ENCODE measurements at regions not wholly inside any gene's neighbourhood (a gene's known extent, or its start where the extent isn't known, plus 50 kb on each side); places are given as distances from the start of the nearest gene placed in this dataset.

- ATAC-seq = no peak
- TF ChIP-seq RARB (CRISPR knock-in tag; IDR thresholded peaks at IDR 0.05) (no peak), TOX (CRISPR knock-in tag; IDR thresholded peaks at IDR 0.05; ENCODE audit: borderline replicate concordance) (no peak), ZNF565 (CRISPR knock-in tag; conservative IDR thresholded peaks at IDR 0.05; ENCODE audit: low read depth) (no peak), ISL1 (CRISPR knock-in tag; IDR thresholded peaks at IDR 0.05) (no peak), ARNTL (CRISPR knock-in tag; IDR thresholded peaks at IDR 0.05; ENCODE audit: borderline replicate concordance, low read depth) (no peak), ZNF8 (CRISPR knock-in tag; IDR thresholded peaks at IDR 0.05) (no peak), TSHZ2 (CRISPR knock-in tag; IDR thresholded peaks at IDR 0.05) (no peak), ESRRG (CRISPR knock-in tag; IDR thresholded peaks at IDR 0.05) (no peak), POU6F1 (CRISPR knock-in tag; IDR thresholded peaks at IDR 0.05; ENCODE audit: borderline replicate concordance, low read depth) (no peak), CSRNP3 (CRISPR knock-in tag; IDR thresholded peaks at IDR 0.05) (no peak), OSR1 (CRISPR knock-in tag; IDR thresholded peaks at IDR 0.05) (no peak), ZFP3 (CRISPR knock-in tag; IDR thresholded peaks at IDR 0.05) (no peak), CREB5 (CRISPR knock-in tag; IDR thresholded peaks at IDR 0.05; ENCODE audit: low read depth) (no peak), PPARA (CRISPR knock-in tag; IDR thresholded peaks at IDR 0.05; ENCODE audit: borderline replicate concordance) (no peak), ZNF70 (CRISPR knock-in tag; IDR thresholded peaks at IDR 0.05) (no peak), CSDC2 (CRISPR knock-in tag; IDR thresholded peaks at IDR 0.05) (no peak), PATZ1 (CRISPR knock-in tag; IDR thresholded peaks at IDR 0.05; ENCODE audit: borderline replicate concordance) (no peak)
These were observed 959.7 kb upstream of the LCORL start for GRCh38 chr4:18981234-18981615.

- TF ChIP-seq RARB (CRISPR knock-in tag; IDR thresholded peaks at IDR 0.05) = no peak
- no peak for TF ChIP-seq PPARA (CRISPR knock-in tag; IDR thresholded peaks at IDR 0.05; ENCODE audit: borderline replicate concordance)
- no peak for ATAC-seq
These were observed 959.1 kb upstream of the LCORL start for GRCh38 chr4:18980516-18981233.

- ATAC-seq = no peak
- no peak for TF ChIP-seq ZNF565 (CRISPR knock-in tag; conservative IDR thresholded peaks at IDR 0.05; ENCODE audit: low read depth)
- no peak for TF ChIP-seq OSR1 (CRISPR knock-in tag; IDR thresholded peaks at IDR 0.05)
- TF ChIP-seq ZNF8 (CRISPR knock-in tag; IDR thresholded peaks at IDR 0.05) = no peak
- TF ChIP-seq ISL1 (CRISPR knock-in tag; IDR thresholded peaks at IDR 0.05) = no peak
- no peak for TF ChIP-seq SNAI2 (CRISPR knock-in tag; IDR thresholded peaks at IDR 0.05)
- no peak for TF ChIP-seq PATZ1 (CRISPR knock-in tag; IDR thresholded peaks at IDR 0.05; ENCODE audit: borderline replicate concordance)
- no peak for TF ChIP-seq TCF4 (CRISPR knock-in tag; IDR thresholded peaks at IDR 0.05; ENCODE audit: borderline replicate concordance)
- no peak for TF ChIP-seq TSHZ2 (CRISPR knock-in tag; IDR thresholded peaks at IDR 0.05)
- TF ChIP-seq ZC3H10 (CRISPR knock-in tag; IDR thresholded peaks at IDR 0.05) = no peak
- TF ChIP-seq ZFP3 (CRISPR knock-in tag; IDR thresholded peaks at IDR 0.05) = no peak
- TF ChIP-seq ESRRG (CRISPR knock-in tag; IDR thresholded peaks at IDR 0.05) = no peak
- no peak for TF ChIP-seq ZNF70 (CRISPR knock-in tag; IDR thresholded peaks at IDR 0.05)
- no peak for TF ChIP-seq PPARA (CRISPR knock-in tag; IDR thresholded peaks at IDR 0.05; ENCODE audit: borderline replicate concordance)
- no peak for TF ChIP-seq RARB (CRISPR knock-in tag; IDR thresholded peaks at IDR 0.05)
- TF ChIP-seq CSDC2 (CRISPR knock-in tag; IDR thresholded peaks at IDR 0.05) = no peak
These were observed 955.3 kb upstream of the LCORL start for GRCh38 chr4:18976884-18977283.

All from SK-N-SH treated with all-trans-retinoic acid at 6 μM for 48 hours (cell line).